Testis (tissue), 2 donors: ENCODE measurements at regions not wholly inside any gene's neighbourhood (a gene's known extent, or its start where the extent isn't known, plus 50 kb on each side); places are given as distances from the start of the nearest gene placed in this dataset.

Experiments used
- DNase-seq: peaks from one replicate; pipeline ENCODE4 v3.0.0-alpha.2; 2019
- H3K27ac ChIP-seq, 2 donors: fragments of 200-600 bp; sonication (generic); one replicate each; pipeline ENCODE4 v1.5.1; 2019
- H3K27me3 ChIP-seq: fragments of 200-600 bp; sonication (generic); one replicate; pipeline ENCODE4 v1.5.1; 2019
- H3K36me3 ChIP-seq: fragments of 200-600 bp; sonication (generic); one replicate; pipeline ENCODE4 v1.5.1; 2017; ENCODE audit warnings: low read depth; ENCODE audit errors: missing control alignments
- H3K4me1 ChIP-seq: fragments of 200-600 bp; sonication (generic); one replicate; pipeline ENCODE4 v1.5.1; 2019
- H3K4me3 ChIP-seq, 2 donors: fragments of 200-600 bp; sonication (generic); one replicate each; pipeline ENCODE4 v1.5.1; 2017 to 2019
- H3K9me3 ChIP-seq: fragments of 200-600 bp; sonication (generic); one replicate; pipeline ENCODE4 v1.5.1; 2017
- POLR2A ChIP-seq: fragments of 450-650 bp; IDR thresholded peaks from one replicate; pipeline ENCODE4 v1.6.1; 2017; ENCODE audit warnings: antibody characterized with exemption, mild to moderate bottlenecking, moderate library complexity
- WGBS, 2 donors: methylation state at CpG; one replicate each; pipeline ENCODE4 v1.1.5; 2018; 5-methylcytosine and 5-hydroxymethylcytosine counted together
- intact Hi-C: fragments of 100-400 bp; cut with DNase I; formaldehyde crosslinking; loops from one replicate; pipeline ENCODE4 v1.15.1; 2023; ENCODE audit warnings: low total_unique reads
- TF ChIP-seq, protein P1 (sequence below), 3 experiments: fragments of 450-650 bp in 2 of 3; fragments of 200-600 bp in 1 of 3; sonication (generic) in 1 of 3; IDR thresholded peaks; one replicate each; pipeline ENCODE4 v1.5.1; 2016 to 2019; ENCODE audit warnings: antibody characterized with exemption in 3 of 3, mild to moderate bottlenecking in 2 of 3, moderate library complexity in 1 of 3

GRCh38 chr14:56881181-56881580 is 70.9 kb upstream of the OTX2 start:
- intact Hi-C loops: no loop called here
- no peak for DNase-seq
- Histone ChIP-seq H3K27ac (no peak overlapping the region), H3K36me3 (no peaks in the 10 kb centered on the region), H3K9me3 (no peaks in the 10 kb centered on the region), H3K4me1 (no peaks in the 10 kb centered on the region), H3K4me3 (no peak overlapping the region), H3K27me3 (no peaks in the 10 kb centered on the region)
- TF ChIP-seq POLR2A: no peak
- TF ChIP-seq, protein P1, sequence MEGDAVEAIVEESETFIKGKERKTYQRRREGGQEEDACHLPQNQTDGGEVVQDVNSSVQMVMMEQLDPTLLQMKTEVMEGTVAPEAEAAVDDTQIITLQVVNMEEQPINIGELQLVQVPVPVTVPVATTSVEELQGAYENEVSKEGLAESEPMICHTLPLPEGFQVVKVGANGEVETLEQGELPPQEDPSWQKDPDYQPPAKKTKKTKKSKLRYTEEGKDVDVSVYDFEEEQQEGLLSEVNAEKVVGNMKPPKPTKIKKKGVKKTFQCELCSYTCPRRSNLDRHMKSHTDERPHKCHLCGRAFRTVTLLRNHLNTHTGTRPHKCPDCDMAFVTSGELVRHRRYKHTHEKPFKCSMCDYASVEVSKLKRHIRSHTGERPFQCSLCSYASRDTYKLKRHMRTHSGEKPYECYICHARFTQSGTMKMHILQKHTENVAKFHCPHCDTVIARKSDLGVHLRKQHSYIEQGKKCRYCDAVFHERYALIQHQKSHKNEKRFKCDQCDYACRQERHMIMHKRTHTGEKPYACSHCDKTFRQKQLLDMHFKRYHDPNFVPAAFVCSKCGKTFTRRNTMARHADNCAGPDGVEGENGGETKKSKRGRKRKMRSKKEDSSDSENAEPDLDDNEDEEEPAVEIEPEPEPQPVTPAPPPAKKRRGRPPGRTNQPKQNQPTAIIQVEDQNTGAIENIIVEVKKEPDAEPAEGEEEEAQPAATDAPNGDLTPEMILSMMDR (IDR thresholded peaks at IDR 0.05): no peak
- 86 to 90% methylated on average over 3 of the region's 3 CpGs for WGBS, 2 donors

DNA sequence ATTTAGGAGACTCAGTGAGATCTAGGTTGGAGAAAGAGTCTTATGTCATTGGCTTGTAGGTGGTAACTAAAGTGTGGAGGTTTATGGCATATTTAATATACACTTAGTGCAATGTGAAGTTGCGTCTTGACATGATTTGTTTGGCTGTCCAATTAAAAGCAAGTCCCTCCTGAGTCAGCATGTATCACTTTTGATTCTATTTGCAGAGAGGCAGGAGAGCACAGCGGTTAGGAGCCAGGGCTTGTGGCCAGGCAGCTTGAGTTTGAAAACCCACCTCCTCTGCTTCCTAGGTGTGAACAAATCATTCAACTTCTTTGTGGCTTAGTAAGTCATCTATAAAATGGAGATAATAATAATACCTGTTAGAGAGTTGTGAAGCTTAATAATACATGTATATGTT is 68.5 kb upstream of the OTX2 start:
- WGBS, 2 donors: 83 to 93% methylated on average over 2 of the region's 2 CpGs
- DNase-seq: no peak
- TF ChIP-seq, protein P1 (IDR thresholded peaks at IDR 0.05): no peak
- TF ChIP-seq POLR2A: no peak

DNA sequence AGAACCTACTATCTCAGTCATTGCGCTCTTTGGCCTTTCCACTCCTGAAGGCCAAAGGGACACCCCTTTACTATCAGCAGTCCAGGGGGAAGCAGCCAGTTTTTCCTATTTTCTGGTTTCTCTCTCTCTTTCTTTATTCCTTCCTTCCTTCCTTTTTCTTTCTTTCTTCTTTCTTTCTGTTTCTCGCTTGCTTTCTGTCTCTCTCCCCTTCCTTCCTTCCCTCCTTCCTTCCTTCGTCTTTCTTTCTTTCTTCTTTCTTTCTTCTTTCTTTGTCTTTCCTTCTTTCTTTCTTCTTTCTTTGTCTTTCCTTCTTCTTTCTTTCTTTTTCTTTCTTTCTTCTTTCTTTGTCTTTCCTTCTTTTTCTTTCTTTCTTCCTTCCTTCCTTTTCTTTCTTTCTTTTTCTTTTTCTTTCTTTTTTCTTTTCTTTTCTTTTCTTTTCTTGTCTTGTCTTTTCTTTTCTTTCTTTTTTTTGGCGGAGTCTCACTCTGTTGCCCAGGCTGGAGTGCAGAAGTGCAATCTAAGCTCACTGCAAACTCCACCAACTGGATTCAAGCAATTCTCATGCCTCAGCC is 64.9 kb upstream of the OTX2 start:
- no peak overlapping the region for H3K4me3 ChIP-seq
- intact Hi-C loops: no loop called here

More for the DNA sequence above, 68.5 kb upstream of the OTX2 start:
- Histone ChIP-seq H3K9me3 (no peaks in the 10 kb centered on the region), H3K27me3 (no peaks in the 10 kb centered on the region), H3K27ac (no peak overlapping the region), H3K36me3 (no peaks in the 10 kb centered on the region), H3K4me3 (no peak overlapping the region), H3K4me1 (no peaks in the 10 kb centered on the region)
- intact Hi-C loops: no loop called here

GRCh38 chr14:56874375-56874774 is 64.1 kb upstream of the OTX2 start:
- Histone ChIP-seq H3K4me3 (no peak overlapping the region), H3K9me3 (no peaks in the 10 kb centered on the region), H3K4me1 (no peaks in the 10 kb centered on the region), H3K27me3 (no peaks in the 10 kb centered on the region), H3K36me3 (no peaks in the 10 kb centered on the region), H3K27ac (no peak overlapping the region)
- peak; percentile 35 for DNase-seq
- TF ChIP-seq POLR2A: no peak
- TF ChIP-seq, protein P1 (IDR thresholded peaks at IDR 0.05): no peak
- intact Hi-C loops: no loop called here
- WGBS, 2 donors: 37 to 39% methylated on average over 5 of the region's 5 CpGs

More for the DNA sequence above, 64.9 kb upstream of the OTX2 start:
- H3K36me3 ChIP-seq: no peaks in the 10 kb centered on the region
- no peaks in the 10 kb centered on the region for H3K9me3 ChIP-seq
- DNase-seq: no peak
- WGBS, 2 donors: 91 to 95% methylated on average over 4 of the region's 4 CpGs
- no peaks in the 10 kb centered on the region for H3K27me3 ChIP-seq
- TF ChIP-seq, protein P1 (IDR thresholded peaks at IDR 0.05): no peak
- TF ChIP-seq POLR2A: no peak
- H3K27ac ChIP-seq: no peak overlapping the region
- H3K4me1 ChIP-seq: no peaks in the 10 kb centered on the region

- WGBS, 2 donors: 94 to 96% methylated on average over 2 of the region's 2 CpGs
- DNase-seq: no peak
- intact Hi-C loops: no loop called here
- Histone ChIP-seq H3K4me3 (no peak overlapping the region), H3K27ac (no peak overlapping the region), H3K9me3 (no peaks in the 10 kb centered on the region), H3K36me3 (no peaks in the 10 kb centered on the region), H3K4me1 (peaks cover 4% of the 10 kb centered on the region), H3K27me3 (no peaks in the 10 kb centered on the region)
- TF ChIP-seq POLR2A: no peak
- TF ChIP-seq, protein P1 (IDR thresholded peaks at IDR 0.05): no peak
Observed at GRCh38 chr14:56870336-56870735, 60.1 kb upstream of the OTX2 start.
